ENCODE measurements at regions not wholly inside any gene's neighbourhood (a gene's known extent, or its start where the extent isn't known, plus 50 kb on each side); places are given as distances from the start of the nearest gene placed in this dataset.
"Not testable (repeated sequence)": the region's sequence is repeated elsewhere in the genome, so short reads cannot be mapped to it uniquely, and the experiment has no call there.

GRCh38 chr13:80814541-80814940 is 473.6 kb upstream of the SPRY2 start:
- peak; percentile 54 for DNase-seq (ENCODE audit: low read depth)
- no peak overlapping the region for H3K4me3 ChIP-seq (ENCODE audit: low read depth, low read length)

GRCh38 chr13:80810294-80810693 is 469.4 kb upstream of the SPRY2 start:
- not testable (repeated sequence) for H3K4me3 ChIP-seq (ENCODE audit: low read depth, low read length); DNase-seq (ENCODE audit: low read depth)

GRCh38 chr13:80802946-80803345 is 462.0 kb upstream of the SPRY2 start:
- no peak for DNase-seq (ENCODE audit: low read depth)
- H3K4me3 ChIP-seq (ENCODE audit: low read depth, low read length): no peak overlapping the region

- no peak overlapping the region for H3K4me3 ChIP-seq (ENCODE audit: low read depth, low read length)
- DNase-seq (ENCODE audit: low read depth): no peak
Measured at GRCh38 chr13:80798576-80799133, 457.7 kb upstream of the SPRY2 start.

GRCh38 chr13:80787604-80788003 is 446.7 kb upstream of the SPRY2 start:
- H3K4me3 ChIP-seq (ENCODE audit: low read depth, low read length): no peak overlapping the region
- DNase-seq (ENCODE audit: low read depth): no peak

GRCh38 chr13:80783926-80784565 is 443.1 kb upstream of the SPRY2 start:
- no peak overlapping the region for H3K4me3 ChIP-seq (ENCODE audit: low read depth, low read length)
- peak; percentile 35 for DNase-seq (ENCODE audit: low read depth)

- H3K4me3 ChIP-seq (ENCODE audit: low read depth, low read length): no peak overlapping the region
- no peak for DNase-seq (ENCODE audit: low read depth)
Measured at GRCh38 chr13:80782441-80782840, 441.5 kb upstream of the SPRY2 start.

GRCh38 chr13:80778297-80778696 is 437.4 kb upstream of the SPRY2 start:
- H3K4me3 ChIP-seq (ENCODE audit: low read depth, low read length): no peak overlapping the region
- no peak for DNase-seq (ENCODE audit: low read depth)

GRCh38 chr13:80757694-80758093 is 416.8 kb upstream of the SPRY2 start:
- DNase-seq (ENCODE audit: low read depth): no peak
- H3K4me3 ChIP-seq (ENCODE audit: low read depth, low read length): no peak overlapping the region

- peak; percentile 7 for DNase-seq (ENCODE audit: low read depth)
- H3K4me3 ChIP-seq (ENCODE audit: low read depth, low read length): no peak overlapping the region
Measured at GRCh38 chr13:80755910-80756309, 415.0 kb upstream of the SPRY2 start.

- no peak for DNase-seq (ENCODE audit: low read depth)
- H3K4me3 ChIP-seq (ENCODE audit: low read depth, low read length): no peak overlapping the region
Measured at GRCh38 chr13:80754441-80754840, 413.5 kb upstream of the SPRY2 start.

- peak; percentile 58 for DNase-seq (ENCODE audit: low read depth)
- H3K4me3 ChIP-seq (ENCODE audit: low read depth, low read length): no peak overlapping the region
Measured at GRCh38 chr13:80753866-80754265, 412.9 kb upstream of the SPRY2 start.

GRCh38 chr13:80751854-80752253 is 410.9 kb upstream of the SPRY2 start:
- no peak for DNase-seq (ENCODE audit: low read depth)
- no peak overlapping the region for H3K4me3 ChIP-seq (ENCODE audit: low read depth, low read length)

- H3K4me3 ChIP-seq (ENCODE audit: low read depth, low read length): no peak overlapping the region
- DNase-seq (ENCODE audit: low read depth): no peak
Measured at GRCh38 chr13:80744147-80744914, 403.4 kb upstream of the SPRY2 start.

GRCh38 chr13:80742033-80742432 is 401.1 kb upstream of the SPRY2 start:
- H3K4me3 ChIP-seq (ENCODE audit: low read depth, low read length): no peak overlapping the region
- DNase-seq (ENCODE audit: low read depth): no peak

GRCh38 chr13:80740071-80740470 is 399.1 kb upstream of the SPRY2 start:
- no peak for DNase-seq (ENCODE audit: low read depth)
- H3K4me3 ChIP-seq (ENCODE audit: low read depth, low read length): no peak overlapping the region

- DNase-seq (ENCODE audit: low read depth): no peak
- H3K4me3 ChIP-seq (ENCODE audit: low read depth, low read length): no peak overlapping the region
Measured at GRCh38 chr13:80737513-80737912, 396.6 kb upstream of the SPRY2 start.

GRCh38 chr13:80727321-80727975 is 386.5 kb upstream of the SPRY2 start:
- DNase-seq (ENCODE audit: low read depth): no peak
- no peak overlapping the region for H3K4me3 ChIP-seq (ENCODE audit: low read depth, low read length)

- H3K4me3 ChIP-seq (ENCODE audit: low read depth, low read length): no peak overlapping the region
- no peak for DNase-seq (ENCODE audit: low read depth)
Measured at GRCh38 chr13:80726868-80727267, 385.9 kb upstream of the SPRY2 start.

GRCh38 chr13:80721689-80722088 is 380.8 kb upstream of the SPRY2 start:
- DNase-seq (ENCODE audit: low read depth): no peak
- no peak overlapping the region for H3K4me3 ChIP-seq (ENCODE audit: low read depth, low read length)
